Astrocyte (in vitro differentiated cells and primary cell): ENCODE measurements at regions not wholly inside any gene's neighbourhood (a gene's known extent, or its start where the extent isn't known, plus 50 kb on each side); places are given as distances from the start of the nearest gene placed in this dataset.

Experiments used
- EZH2 ChIP-seq: IDR thresholded peaks from 2 replicates; pipeline ENCODE4 v1.6.1; 2012; ENCODE audit warnings: mild to moderate bottlenecking, low read length, inconsistent platforms; ENCODE audit not compliant: insufficient read depth
- TF ChIP-seq, protein P1 (sequence below): IDR thresholded peaks from 2 replicates; pipeline ENCODE4 v1.5.1; 2011; ENCODE audit warnings: low read depth, mild to moderate bottlenecking, inconsistent platforms, low read length, moderate library complexity; ENCODE audit not compliant: insufficient read depth

GRCh38 chr2:12513339-12513738 is 203.4 kb upstream of the TRIB2 start:
- TF ChIP-seq, protein P1, sequence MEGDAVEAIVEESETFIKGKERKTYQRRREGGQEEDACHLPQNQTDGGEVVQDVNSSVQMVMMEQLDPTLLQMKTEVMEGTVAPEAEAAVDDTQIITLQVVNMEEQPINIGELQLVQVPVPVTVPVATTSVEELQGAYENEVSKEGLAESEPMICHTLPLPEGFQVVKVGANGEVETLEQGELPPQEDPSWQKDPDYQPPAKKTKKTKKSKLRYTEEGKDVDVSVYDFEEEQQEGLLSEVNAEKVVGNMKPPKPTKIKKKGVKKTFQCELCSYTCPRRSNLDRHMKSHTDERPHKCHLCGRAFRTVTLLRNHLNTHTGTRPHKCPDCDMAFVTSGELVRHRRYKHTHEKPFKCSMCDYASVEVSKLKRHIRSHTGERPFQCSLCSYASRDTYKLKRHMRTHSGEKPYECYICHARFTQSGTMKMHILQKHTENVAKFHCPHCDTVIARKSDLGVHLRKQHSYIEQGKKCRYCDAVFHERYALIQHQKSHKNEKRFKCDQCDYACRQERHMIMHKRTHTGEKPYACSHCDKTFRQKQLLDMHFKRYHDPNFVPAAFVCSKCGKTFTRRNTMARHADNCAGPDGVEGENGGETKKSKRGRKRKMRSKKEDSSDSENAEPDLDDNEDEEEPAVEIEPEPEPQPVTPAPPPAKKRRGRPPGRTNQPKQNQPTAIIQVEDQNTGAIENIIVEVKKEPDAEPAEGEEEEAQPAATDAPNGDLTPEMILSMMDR = no peak
- no peak for TF ChIP-seq EZH2
